Lung (tissue), 11 donors: ENCODE measurements at regions not wholly inside any gene's neighbourhood (a gene's known extent, or its start where the extent isn't known, plus 50 kb on each side); places are given as distances from the start of the nearest gene placed in this dataset.

Source experiments
- ATAC-seq: fragments of 200-7000 bp; cut with Tn5 transposase; one replicate; pipeline ENCODE4 v1.9.1; 2020; ENCODE audit warnings: moderate number of reproducible peaks; ENCODE audit not compliant: insufficient read depth, low FRiP score
- DNase-seq, 3 donors: peaks; one replicate each; pipeline ENCODE4 v3.0.0-alpha.2; 2013 to 2017
- H3K27ac ChIP-seq, 2 donors: one replicate each; pipeline ENCODE4 v1.5.1; 2013; ENCODE audit warnings: mild to moderate bottlenecking in 2 of 2, moderate library complexity in 2 of 2, control low read depth in 1 of 2, inconsistent platforms in 1 of 2, low read depth in 1 of 2, low read length in 1 of 2
- H3K27me3 ChIP-seq, 3 donors: one replicate each; pipeline ENCODE4 v1.5.1; 2013; ENCODE audit warnings: low read length in 2 of 3; ENCODE audit not compliant: control insufficient read depth in 3 of 3, insufficient read depth in 3 of 3
- H3K36me3 ChIP-seq, 4 donors: one replicate each; pipeline ENCODE4 v1.5.1; 2013; ENCODE audit warnings: low read length in 4 of 4, mild to moderate bottlenecking in 1 of 4, moderate library complexity in 1 of 4; ENCODE audit not compliant: control insufficient read depth in 4 of 4, insufficient read depth in 4 of 4
- H3K4me1 ChIP-seq, 5 donors: one replicate each; pipeline ENCODE4 v1.5.1; 2013; ENCODE audit warnings: low read length in 5 of 5, mild to moderate bottlenecking in 2 of 5, moderate library complexity in 1 of 5; ENCODE audit not compliant: control insufficient read depth in 5 of 5, insufficient read depth in 5 of 5
- H3K4me3 ChIP-seq: one replicate; pipeline ENCODE4 v1.5.1; 2013; ENCODE audit warnings: mild to moderate bottlenecking, control low read depth, moderate library complexity
- H3K9ac ChIP-seq, 2 donors: one replicate each; pipeline ENCODE4 v1.5.1; 2013; ENCODE audit warnings: low read length in 2 of 2, control low read depth in 1 of 2; ENCODE audit not compliant: insufficient read depth in 1 of 2
- H3K9me3 ChIP-seq, 4 donors: one replicate each; pipeline ENCODE4 v1.5.1; 2013; ENCODE audit warnings: low read length in 3 of 4, mild to moderate bottlenecking in 1 of 4, moderate library complexity in 1 of 4; ENCODE audit not compliant: control insufficient read depth in 4 of 4, insufficient read depth in 3 of 4
- CTCF ChIP-seq: IDR thresholded peaks from 2 replicates; pipeline ENCODE4 v1.5.1; 2012; ENCODE audit warnings: mild to moderate bottlenecking; ENCODE audit errors: control extremely low read depth, extremely low read depth
- WGBS, 2 donors: extraction: QIAGEN DNeasy Blood & Tissue Kit; methylation state at CpG; one replicate each; pipeline ENCODE4 v1.1.7; 2013; 5-methylcytosine and 5-hydroxymethylcytosine counted together
- donor health status: control.
- donor health status: control.
- donor health status: Bipolar disorder and iron deficiency.
- donor health status: healthy.
- donor health status: DM: yes; HTN: yes; CAD: no.

GRCh38 chr4:59222221-59222620 is 1977.9 kb upstream of the ADGRL3 start:
- no peak overlapping the region for H3K27ac ChIP-seq
- WGBS, 2 donors = 76 to 84% methylated on average over 4 of the region's 4 CpGs
- no peak for DNase-seq
- no peak for TF ChIP-seq CTCF
- H3K36me3 ChIP-seq = no peaks in the 10 kb centered on the region
- H3K4me3 ChIP-seq = no peak overlapping the region
- peaks cover 0 to 2% (median 0%) of the 10 kb centered on the region in 4 donors for H3K9me3 ChIP-seq
- no peak overlapping the region for H3K9ac ChIP-seq
- ATAC-seq = no peak
- no peaks in the 10 kb centered on the region for H3K4me1 ChIP-seq
- no peaks in the 10 kb centered on the region for H3K27me3 ChIP-seq

GRCh38 chr4:59223292-59223941 is 1976.7 kb upstream of the ADGRL3 start:
- no peak for TF ChIP-seq CTCF
- peaks cover 0 to 2% (median 0%) of the 10 kb centered on the region in 4 donors for H3K9me3 ChIP-seq
- no peak overlapping the region for H3K27ac ChIP-seq
- DNase-seq = no peak
- no peak overlapping the region for H3K9ac ChIP-seq
- H3K36me3 ChIP-seq = no peaks in the 10 kb centered on the region
- no peaks in the 10 kb centered on the region for H3K27me3 ChIP-seq
- no peak overlapping the region for H3K4me3 ChIP-seq
- WGBS, 2 donors = 33 to 48% methylated on average over 2 of the region's 2 CpGs
- no peaks in the 10 kb centered on the region for H3K4me1 ChIP-seq
- ATAC-seq = no peak

GRCh38 chr4:59238212-59238611 is 1961.9 kb upstream of the ADGRL3 start:
- DNase-seq (no peak), ATAC-seq (no peak)
- no peak overlapping the region for H3K27ac ChIP-seq
- no peaks in the 10 kb centered on the region for H3K4me1 ChIP-seq
- H3K9ac ChIP-seq = no peak overlapping the region
- no peaks in the 10 kb centered on the region for H3K36me3 ChIP-seq
- 57 to 75% methylated on average over 3 of the region's 3 CpGs for WGBS, 2 donors
- peaks cover 0 to 5% (median 0%) of the 10 kb centered on the region in 4 donors for H3K9me3 ChIP-seq
- TF ChIP-seq CTCF = no peak
- H3K27me3 ChIP-seq = no peaks in the 10 kb centered on the region
- H3K4me3 ChIP-seq = no peak overlapping the region

- no peak for TF ChIP-seq CTCF
- H3K4me3 ChIP-seq = no peak overlapping the region
- H3K4me1 ChIP-seq = no peaks in the 10 kb centered on the region
- H3K9ac ChIP-seq = no peak overlapping the region
- ATAC-seq = no peak
- no peaks in the 10 kb centered on the region for H3K36me3 ChIP-seq
- no peaks in the 10 kb centered on the region for H3K27me3 ChIP-seq
- no peak overlapping the region for H3K27ac ChIP-seq
- H3K9me3 ChIP-seq = peaks cover 0 to 5% (median 0%) of the 10 kb centered on the region in 4 donors
- DNase-seq = no peak
- 54% methylated on average over 7 of the region's 7 CpGs for WGBS, 2 donors
These were observed 1960.1 kb upstream of the ADGRL3 start for GRCh38 chr4:59240011-59240410.
